AG10803 (cell line): ENCODE measurements at regions not wholly inside any gene's neighbourhood (a gene's known extent, or its start where the extent isn't known, plus 50 kb on each side); places are given as distances from the start of the nearest gene placed in this dataset.
A peak's percentile ranks its signal among the peaks of the same experiment; 100 is the strongest.

ENCODE experiments used
- DNase-seq: peaks from one replicate; pipeline ENCODE4 v3.0.0; 2010; ENCODE audit warnings: low read depth
- H3K4me3 ChIP-seq: 2 replicates; pipeline ENCODE4 v1.5.1; 2011; ENCODE audit warnings: mild to moderate bottlenecking, low read length, control low read depth
- CTCF ChIP-seq: conservative IDR thresholded peaks from 2 replicates; pipeline ENCODE4 v1.5.1; 2011; ENCODE audit warnings: mild to moderate bottlenecking, low read length, control low read depth, inconsistent platforms

DNA sequence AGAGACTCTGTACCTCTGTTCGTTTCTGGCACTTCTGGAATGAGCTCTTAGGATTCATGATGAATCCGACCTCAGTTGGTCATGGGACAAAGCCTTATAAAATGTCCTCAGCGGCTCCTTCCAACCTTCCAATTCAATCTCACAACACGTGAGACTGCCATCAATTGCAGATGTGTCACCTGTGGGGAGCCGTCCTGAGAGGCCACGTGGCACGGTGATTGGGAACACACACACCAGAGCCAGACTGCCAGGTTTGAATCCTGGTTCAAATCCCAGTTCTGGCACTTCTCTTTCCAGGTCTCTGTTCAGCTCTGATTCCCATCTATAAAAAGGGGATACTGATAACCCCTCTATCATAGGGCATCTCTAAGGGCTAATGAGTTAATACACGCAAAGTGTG lies 124.5 kb downstream of the ANKRD60 start:
- no peak for DNase-seq
- no peak for TF ChIP-seq CTCF
- no peak overlapping the region for H3K4me3 ChIP-seq

- H3K4me3 ChIP-seq: no peak overlapping the region
- DNase-seq: no peak
- no peak for TF ChIP-seq CTCF
Measured at GRCh38 chr20:58103517-58103904, 124.9 kb downstream of the ANKRD60 start.

DNA sequence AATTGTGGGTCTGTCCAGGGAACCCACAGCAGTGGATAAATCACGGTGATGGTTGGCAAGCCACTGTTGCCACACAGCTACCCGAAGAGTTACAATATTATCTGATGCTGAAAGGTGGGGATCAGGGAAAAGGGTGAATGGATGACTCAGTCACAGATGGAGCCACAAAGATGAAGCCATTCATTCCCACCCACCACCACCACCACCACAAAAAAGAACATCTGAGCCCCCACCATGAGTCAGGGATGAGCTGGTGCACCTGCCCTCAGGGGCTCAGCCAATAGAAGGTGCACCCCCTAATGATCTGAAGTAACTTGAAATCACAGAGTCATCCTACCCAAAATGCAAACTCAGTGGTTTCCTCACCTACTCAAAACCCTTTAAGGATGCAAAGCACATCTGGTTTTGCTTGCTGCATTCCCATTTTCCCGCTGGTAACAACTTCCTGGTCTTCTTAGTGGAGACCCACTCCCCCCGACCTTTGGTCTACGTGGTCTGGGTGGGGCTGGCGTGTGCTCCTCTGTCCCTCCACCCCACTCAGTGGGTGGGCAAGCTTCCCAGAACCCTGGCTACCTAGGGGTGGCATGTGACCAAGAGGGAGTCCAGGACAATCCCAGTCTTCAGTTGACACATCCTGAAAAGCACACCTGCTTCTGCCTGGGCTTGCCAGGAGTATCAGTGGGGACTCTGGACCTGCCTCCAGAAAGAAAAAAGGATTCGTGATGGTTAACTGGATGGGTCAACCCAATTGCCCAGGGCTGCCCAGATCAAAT lies 125.5 kb downstream of the ANKRD60 start:
- peak; percentile 41 for DNase-seq
- no peak overlapping the region for H3K4me3 ChIP-seq
- no peak for TF ChIP-seq CTCF

DNA sequence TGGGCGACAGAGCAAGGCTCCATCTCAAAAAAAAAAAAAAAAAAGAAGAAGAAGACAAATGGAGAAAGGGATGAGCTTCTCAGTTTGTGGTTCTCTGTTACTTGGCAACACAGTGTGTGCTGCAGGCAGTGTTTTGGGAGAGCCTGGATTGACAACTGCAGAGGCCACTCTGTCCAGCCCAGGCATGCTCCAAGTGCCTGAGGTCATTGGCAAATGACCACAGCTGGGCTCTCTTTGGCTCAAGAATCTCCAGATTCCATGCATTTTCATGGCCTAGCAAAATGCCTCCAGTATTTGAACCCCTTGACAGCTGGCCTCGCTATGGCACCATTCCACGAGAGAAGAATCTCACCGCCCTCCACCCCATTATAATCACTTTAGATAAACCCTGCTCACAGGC lies 126.2 kb downstream of the ANKRD60 start:
- H3K4me3 ChIP-seq: no peak overlapping the region
- no peak for TF ChIP-seq CTCF
- peak; percentile 87 for DNase-seq

DNA sequence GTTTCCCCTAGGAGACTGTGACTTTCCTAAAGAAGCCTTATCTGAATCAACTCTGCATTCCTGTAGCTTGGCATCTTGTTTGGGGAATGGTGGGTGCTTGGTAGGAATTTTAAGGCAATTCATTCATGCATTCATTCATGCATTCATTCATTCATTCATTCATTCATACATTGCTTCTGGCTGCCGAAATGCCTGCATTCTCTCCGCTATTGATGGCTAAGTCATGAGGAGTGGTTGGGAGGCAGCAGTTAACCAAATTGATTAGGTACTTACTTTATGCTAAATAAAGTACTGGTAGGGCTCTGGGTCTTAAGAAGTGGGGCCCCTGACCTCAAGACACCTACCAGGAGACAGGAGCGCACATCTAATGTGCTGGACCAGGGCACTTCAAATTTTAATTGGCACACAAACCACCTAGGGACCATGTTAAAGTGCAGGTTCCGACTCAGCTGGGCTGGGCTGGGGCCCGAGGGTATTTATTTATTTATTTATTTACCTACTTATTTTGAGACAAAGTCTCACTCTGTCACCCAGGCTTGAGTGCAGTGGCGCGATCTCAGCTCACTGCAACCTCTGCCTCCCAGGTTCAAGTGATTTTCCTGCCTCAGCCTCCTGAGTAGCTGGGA lies 127.6 kb downstream of the ANKRD60 start:
- no peak overlapping the region for H3K4me3 ChIP-seq
- no peak for DNase-seq
- no peak for TF ChIP-seq CTCF

GRCh38 chr20:58099956-58100730 lies 128.3 kb downstream of the ANKRD60 start:
- H3K4me3 ChIP-seq: no peak overlapping the region
- no peak for TF ChIP-seq CTCF
- DNase-seq: no peak
